CD4-positive, alpha-beta T cell treated with Interleukin-1 beta for 1 hour (primary cell): ENCODE measurements at regions not wholly inside any gene's neighbourhood (a gene's known extent, or its start where the extent isn't known, plus 50 kb on each side); places are given as distances from the start of the nearest gene placed in this dataset.
A peak's percentile ranks its signal among the peaks of the same experiment; 100 is the strongest.

Experiments used
- DNase-seq, 2 donors: peaks; one replicate each; pipeline ENCODE4 v3.0.0-alpha.2; 2020 to 2022

DNA sequence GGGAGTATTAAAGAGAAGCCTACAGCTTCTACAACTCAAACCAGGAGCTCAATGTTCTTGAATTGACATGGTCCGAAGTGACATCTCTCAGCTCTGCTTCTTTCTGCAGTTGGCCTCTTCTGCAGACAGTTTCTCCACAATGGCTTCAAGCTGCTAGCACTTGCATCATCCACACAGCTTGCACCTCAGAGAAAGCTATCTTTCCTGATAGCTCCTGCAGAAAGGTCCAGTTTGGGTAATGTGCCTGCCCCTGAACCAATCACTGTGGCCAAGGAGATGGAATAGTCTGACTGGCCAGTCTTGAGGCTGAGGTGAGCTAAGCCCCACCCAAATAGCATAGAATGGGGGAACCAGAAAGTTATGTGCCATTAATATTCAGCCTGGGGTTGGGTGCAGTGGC is 95.8 kb upstream of the ABCA1 start:
- no peak for DNase-seq

DNA sequence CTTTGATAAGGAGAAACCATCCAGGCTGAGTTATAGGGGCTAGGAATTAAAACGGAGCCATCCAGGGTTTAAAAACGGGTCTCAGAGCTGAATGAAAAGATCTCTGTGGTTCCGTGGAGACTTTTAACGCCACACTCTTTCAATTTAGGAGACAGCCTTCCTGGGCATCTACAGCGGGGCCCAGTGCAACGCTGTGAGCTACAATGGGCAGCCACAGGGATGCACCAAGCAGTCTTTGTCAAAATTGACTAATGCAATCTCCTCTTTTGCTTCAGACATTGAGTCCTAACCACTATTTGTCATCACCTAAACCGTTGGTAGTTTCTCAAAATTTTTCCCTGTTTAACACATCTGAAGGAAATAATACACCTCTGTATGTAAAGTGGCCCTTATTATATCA is 96.6 kb upstream of the ABCA1 start:
- no peak for DNase-seq

DNA sequence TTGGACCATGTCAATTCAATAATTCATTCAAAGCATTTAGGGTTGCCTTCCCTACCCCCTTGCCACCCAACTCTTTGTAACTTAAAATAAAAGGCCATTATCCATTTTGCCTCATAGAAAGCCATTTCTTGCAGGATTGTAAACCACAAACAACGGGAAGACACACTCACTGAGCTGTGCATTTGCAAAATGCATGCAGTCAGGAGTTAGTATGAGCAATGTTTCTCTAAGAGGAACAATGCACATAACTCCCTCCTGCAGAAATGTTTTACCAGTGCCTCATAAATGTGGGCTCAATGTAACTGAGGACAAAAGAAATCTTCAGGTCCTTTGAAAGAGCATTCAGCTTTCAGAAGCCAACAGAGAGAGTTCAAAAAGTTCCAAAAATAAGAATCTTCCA is 98.5 kb upstream of the ABCA1 start:
- no peak for DNase-seq

DNA sequence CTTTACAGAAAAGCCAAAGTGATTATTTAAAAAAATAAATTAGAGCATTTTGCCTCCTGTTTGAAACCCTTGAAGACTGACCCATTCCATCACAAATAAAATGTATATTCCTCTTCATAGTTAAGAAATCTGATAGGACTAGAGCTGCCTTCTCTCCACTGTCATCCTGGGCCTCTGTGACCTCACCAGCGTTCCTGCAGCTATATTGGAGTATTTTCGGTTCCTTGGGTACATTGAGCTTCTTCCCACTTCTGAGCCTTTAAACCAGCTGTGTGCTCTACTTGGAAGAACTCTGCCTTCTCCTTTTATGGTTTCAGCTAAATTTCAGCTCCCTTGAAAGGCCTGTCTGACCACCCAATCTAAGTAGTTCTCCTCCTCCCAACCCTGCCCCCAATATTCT is 99.1 kb upstream of the ABCA1 start:
- DNase-seq, result no peak

DNA sequence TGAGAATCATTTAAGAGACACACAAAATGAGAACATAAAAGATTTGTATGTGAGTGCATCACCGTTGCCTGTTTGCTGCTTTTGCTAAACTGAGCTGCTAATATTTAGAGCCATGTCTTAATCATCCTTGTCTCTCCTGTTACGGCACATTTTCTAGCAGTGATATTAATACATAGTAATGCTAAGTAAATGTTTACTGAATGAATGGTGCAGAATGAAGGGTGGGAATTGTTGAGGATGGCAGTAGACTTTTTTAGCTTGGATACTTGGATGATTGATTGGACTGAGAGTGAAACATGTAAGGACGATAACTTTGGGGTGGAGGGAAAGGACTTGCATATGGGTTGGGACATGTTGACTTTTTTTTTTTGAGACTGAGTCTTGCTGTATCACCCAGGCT is 102.3 kb upstream of the ABCA1 start:
- DNase-seq, result no peak

- DNase-seq, result no peak
These were observed 109.2 kb upstream of the ABCA1 start for GRCh38 chr9:105037139-105037538.

DNA sequence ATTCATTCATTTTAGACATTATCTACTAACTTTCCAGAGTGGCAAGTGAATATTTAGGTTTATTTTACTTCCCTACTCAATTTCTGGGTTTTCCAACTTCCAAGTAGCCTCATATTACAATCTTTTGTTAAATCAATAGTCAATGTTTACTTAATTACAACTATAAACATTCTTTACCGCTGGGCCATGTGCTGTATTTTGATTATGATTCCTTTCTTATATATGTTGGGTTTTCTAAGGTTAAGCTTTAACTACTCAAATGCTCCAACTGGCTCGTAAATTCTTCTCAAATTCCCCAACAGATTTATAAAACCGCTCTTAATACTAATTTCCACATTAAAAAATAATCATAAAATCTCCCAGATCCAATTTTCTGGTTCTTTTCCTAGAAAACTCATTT is 110.1 kb upstream of the ABCA1 start:
- no peak for DNase-seq

- DNase-seq, result no peak
These were observed 111.3 kb upstream of the ABCA1 start for GRCh38 chr9:105039175-105039799.

DNA sequence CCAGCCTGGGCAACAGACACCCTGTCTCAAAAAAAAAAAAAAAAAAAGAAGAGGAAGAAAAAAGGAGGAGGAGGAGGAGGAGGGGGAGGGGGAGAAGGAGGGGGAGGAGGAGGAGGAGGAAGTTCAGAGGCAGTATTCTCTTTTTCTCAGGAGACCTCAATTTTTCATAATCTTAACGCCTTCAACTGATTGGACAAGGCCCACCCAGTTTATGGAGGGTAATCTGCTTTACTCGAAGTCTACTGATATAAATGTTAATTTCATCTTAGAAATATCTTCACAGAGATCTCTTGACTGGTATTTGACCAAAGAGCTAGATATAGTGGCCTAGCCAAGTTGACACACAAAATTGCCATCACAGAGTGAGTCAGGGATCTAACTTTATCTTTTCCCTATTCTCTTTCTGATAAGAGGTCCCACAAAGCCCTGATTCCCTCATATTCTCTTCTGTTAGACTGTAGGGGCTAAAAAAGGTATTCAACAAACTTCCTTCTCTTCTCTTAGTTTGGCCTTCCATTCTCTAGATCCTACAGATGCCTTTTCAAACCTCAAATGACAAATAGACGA is 115.5 kb upstream of the ABCA1 start:
- DNase-seq, result no peak

DNA sequence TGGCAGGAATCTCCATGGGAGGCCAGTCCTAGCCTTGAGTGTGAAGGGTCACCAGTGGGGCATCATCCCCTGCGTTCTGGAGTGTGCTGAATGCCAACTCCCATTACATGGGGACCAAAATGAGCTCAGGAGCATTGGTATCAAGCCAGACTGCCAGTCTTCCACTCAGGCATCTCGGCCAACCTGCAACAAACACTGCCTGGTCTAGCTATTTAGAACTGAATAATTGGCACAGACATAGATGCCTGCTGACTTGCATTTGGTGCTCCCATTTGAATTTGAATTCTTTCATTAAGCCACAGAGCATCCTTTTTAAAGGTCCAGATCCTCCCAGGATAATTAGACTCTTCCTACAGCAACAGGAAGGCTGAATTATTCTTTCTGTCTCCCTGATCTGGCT is 116.6 kb upstream of the ABCA1 start:
- no peak for DNase-seq

DNA sequence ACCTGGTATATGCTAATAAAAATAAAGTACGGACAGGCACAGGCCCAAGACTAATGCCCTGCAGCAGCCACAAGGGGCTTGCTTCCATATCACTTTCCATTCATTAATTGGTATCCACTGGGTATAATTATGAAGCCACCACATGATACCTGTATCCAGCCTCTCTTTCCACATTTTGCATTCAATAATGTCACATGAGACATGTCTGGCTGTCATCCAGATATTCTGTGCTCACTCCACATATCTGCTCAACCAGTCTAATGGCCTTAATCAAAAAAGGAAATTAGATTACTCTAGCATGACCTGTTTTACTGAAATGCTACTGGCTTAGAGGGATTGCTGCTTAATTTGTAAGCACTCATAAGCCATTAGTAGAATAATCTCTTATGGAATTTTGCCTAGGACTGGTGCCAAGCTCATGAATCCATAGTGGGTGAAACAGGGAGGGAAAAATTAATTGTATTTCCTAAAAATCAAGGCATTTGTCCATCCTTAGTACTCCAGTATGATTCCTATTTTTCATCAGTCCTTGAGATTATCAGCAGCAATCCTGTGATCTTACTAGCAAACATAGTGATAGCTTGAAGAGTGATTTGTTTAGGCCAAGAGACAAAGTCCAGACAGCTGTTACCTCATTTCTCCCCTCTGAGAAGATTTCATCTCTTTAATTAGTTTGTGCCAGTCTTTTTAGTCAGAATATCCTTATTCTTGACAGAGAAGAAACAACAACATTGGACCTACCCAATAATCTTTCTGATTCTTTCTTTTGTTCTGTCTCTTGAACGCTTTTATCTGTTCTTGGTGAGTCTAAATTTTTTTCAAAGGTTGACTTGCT is 119.2 kb upstream of the ABCA1 start:
- no peak for DNase-seq

DNA sequence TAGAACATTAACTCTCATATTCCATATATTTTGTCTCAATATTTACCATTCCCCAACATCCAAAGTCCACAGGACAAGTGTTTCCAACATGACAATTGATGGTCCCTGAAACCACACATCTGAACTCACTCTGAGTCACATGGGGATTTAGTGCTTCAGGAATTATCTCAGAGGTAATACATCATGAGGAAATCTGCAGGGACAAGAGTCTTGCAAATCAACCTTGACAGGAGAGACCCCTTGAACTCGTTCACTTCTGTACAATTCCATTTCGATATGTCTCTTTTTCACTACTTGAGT is 119.7 kb upstream of the ABCA1 start:
- DNase-seq, result no peak

DNA sequence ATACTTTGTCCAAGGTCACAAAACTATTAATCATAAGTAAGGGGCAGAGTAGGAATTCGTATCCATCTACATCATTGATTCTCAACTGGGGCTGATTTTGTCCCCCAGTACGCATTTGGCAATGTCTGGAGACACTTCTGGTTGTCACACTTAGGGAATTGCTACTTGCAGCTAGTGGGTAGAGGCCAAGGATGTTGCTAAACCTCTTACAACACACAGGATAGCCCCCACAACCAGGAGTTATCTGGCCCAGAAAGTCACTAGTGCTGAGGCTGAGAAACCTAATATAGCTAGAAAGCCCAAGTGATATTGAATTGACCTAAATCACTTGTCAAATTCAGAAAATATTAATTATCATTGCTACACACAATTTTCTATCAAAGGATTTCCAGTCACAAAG is 120.4 kb upstream of the ABCA1 start:
- DNase-seq, result no peak

GRCh38 chr9:105050296-105050695 is 122.3 kb upstream of the ABCA1 start:
- DNase-seq, result no peak

GRCh38 chr9:105051897-105052296 is 123.9 kb upstream of the ABCA1 start:
- peak; percentile 30 to 37 for DNase-seq

- peak in 1 of 2 donors; percentile 51 for DNase-seq
These were observed 124.4 kb upstream of the ABCA1 start for GRCh38 chr9:105052346-105052745.

DNA sequence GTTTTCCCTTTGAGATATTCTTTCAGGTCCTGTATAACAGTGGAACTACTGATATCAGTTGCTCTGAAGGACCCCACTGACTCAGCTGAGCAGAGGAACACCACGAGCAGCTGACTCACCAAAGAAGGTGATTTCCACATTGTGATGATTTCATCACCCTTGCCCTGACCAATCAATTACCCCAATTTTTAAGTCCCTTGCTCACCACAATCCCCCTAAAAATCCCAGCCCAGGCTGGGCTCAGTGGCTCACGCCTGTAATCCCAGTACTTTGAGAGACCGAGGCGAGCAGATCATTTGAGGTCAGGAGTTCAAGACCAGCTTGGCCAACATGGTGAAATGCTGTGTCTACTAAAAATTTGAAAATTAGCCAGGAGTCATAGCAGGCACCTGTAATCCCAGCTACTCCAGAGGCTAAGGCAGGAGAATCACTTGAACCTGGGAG is 125.3 kb upstream of the ABCA1 start:
- DNase-seq, result peak; percentile 3 to 76

DNA sequence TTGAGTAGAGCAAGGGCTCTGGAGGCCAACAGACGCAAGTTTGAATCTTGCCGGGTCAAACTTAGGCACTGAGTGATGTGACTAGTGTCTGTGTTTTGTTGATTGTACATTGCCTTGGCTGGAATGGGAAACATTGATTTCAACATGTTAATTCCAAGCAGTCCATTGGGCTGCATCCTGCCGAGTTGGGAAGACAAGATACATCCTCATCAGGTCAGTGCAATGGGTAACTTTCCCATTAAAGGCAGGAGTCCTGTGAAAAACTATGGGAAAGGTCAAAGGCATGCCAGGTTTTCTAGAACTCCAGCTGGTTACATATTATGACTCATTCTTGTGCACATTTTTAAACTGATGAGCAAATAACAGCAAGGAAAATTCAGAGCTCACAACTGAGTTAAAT is 126.5 kb upstream of the ABCA1 start:
- DNase-seq, result no peak

GRCh38 chr9:105055917-105056316 is 128.0 kb upstream of the ABCA1 start:
- DNase-seq, result no peak

GRCh38 chr9:105057551-105057950 is 129.6 kb upstream of the ABCA1 start:
- DNase-seq, result no peak

DNA sequence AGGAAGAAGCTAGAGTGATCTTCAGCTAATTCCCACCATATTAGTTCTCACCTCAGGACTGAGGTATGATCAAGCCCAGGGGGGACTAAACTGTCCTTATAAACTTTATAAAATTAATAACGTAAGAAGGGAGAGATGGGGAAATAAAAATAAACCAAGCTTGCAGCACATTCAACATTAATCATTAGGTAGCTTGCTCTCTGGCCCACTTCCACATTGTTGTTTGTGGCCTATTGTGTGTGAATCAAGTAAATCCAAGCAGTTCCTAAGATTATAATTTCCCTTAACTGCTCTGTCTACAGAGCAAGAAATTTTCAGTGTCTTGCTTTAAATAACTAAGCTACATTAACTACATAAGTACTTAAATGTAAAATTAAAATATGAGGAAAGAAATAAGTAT is 131.3 kb upstream of the ABCA1 start:
- no peak for DNase-seq

GRCh38 chr9:105062222-105062855 is 134.4 kb upstream of the ABCA1 start:
- DNase-seq, result no peak

GRCh38 chr9:105064248-105065097 is 136.5 kb upstream of the ABCA1 start:
- DNase-seq, result peak in 1 of 2 donors; percentile 67
